EL (cell line): ENCODE measurements at regions not wholly inside any gene's neighbourhood (a gene's known extent, or its start where the extent isn't known, plus 50 kb on each side); places are given as distances from the start of the nearest gene placed in this dataset.
"Not testable (repeated sequence)": the region's sequence is repeated elsewhere in the genome, so short reads cannot be mapped to it uniquely, and the experiment has no call there.

Source experiments
- DNase-seq: peaks from one replicate; pipeline ENCODE4 v3.0.0-alpha.2; 2016

- DNase-seq: no peak
Observed at GRCh38 chr16:16887193-16887592, 508.3 kb downstream of the NPIPA7 start.

GRCh38 chr16:16890964-16891363, 512.0 kb downstream of the NPIPA7 start:
- DNase-seq: peak; percentile 1

GRCh38 chr16:16904601-16905000, 525.7 kb downstream of the NPIPA7 start:
- no peak for DNase-seq

GRCh38 chr16:16905850-16906249, 526.9 kb downstream of the NPIPA7 start:
- no peak for DNase-seq

GRCh38 chr16:16907089-16907488, 528.1 kb downstream of the NPIPA7 start:
- no peak for DNase-seq

- DNase-seq: no peak
Observed at GRCh38 chr16:16908077-16908476, 529.1 kb downstream of the NPIPA7 start.

- no peak for DNase-seq
Observed at GRCh38 chr16:16909126-16909525, 530.2 kb downstream of the NPIPA7 start.

- DNase-seq: no peak
Observed at GRCh38 chr16:16910666-16911065, 531.7 kb downstream of the NPIPA7 start.

- no peak for DNase-seq
Observed at GRCh38 chr16:16915771-16916170, 536.8 kb downstream of the NPIPA7 start.

- no peak for DNase-seq
Observed at GRCh38 chr16:16917191-16917785, 538.3 kb downstream of the NPIPA7 start.

- DNase-seq: no peak
Observed at GRCh38 chr16:16923479-16923878, 544.5 kb downstream of the NPIPA7 start.

GRCh38 chr16:16924613-16925012, 545.7 kb downstream of the NPIPA7 start:
- DNase-seq: no peak

- DNase-seq: no peak
Observed at GRCh38 chr16:16925432-16925831, 545.3 kb downstream of the XYLT1 start.

- no peak for DNase-seq
Observed at GRCh38 chr16:16928532-16929109, 542.1 kb downstream of the XYLT1 start.

GRCh38 chr16:16930309-16931000, 540.3 kb downstream of the XYLT1 start:
- no peak for DNase-seq

GRCh38 chr16:16933861-16934260, 536.9 kb downstream of the XYLT1 start:
- no peak for DNase-seq

GRCh38 chr16:16934660-16935059, 536.1 kb downstream of the XYLT1 start:
- DNase-seq: no peak

GRCh38 chr16:16935909-16936308, 534.9 kb downstream of the XYLT1 start:
- not testable (repeated sequence) for DNase-seq

GRCh38 chr16:16937576-16937975, 533.2 kb downstream of the XYLT1 start:
- DNase-seq: no peak

GRCh38 chr16:16938009-16938408, 532.8 kb downstream of the XYLT1 start:
- no peak for DNase-seq

GRCh38 chr16:16938980-16939379, 531.8 kb downstream of the XYLT1 start:
- no peak for DNase-seq

- DNase-seq: no peak
Observed at GRCh38 chr16:16940351-16940750, 530.4 kb downstream of the XYLT1 start.

- DNase-seq: not testable (repeated sequence)
Observed at GRCh38 chr16:16942849-16943248, 527.9 kb downstream of the XYLT1 start.

GRCh38 chr16:16945207-16945606, 525.6 kb downstream of the XYLT1 start:
- DNase-seq: no peak

- DNase-seq: no peak
Observed at GRCh38 chr16:16956376-16956775, 514.4 kb downstream of the XYLT1 start.
